KMS-11 (cell line): ENCODE measurements at regions not wholly inside any gene's neighbourhood (a gene's known extent, or its start where the extent isn't known, plus 50 kb on each side); places are given as distances from the start of the nearest gene placed in this dataset.

ENCODE experiments used
- H2AFZ ChIP-seq: fragments of 200-600 bp; sonication (generic); 2 replicates; pipeline ENCODE4 v1.6.1; 2016; ENCODE audit warnings: antibody characterized with exemption, mixed run types, low read depth
- H3K27ac ChIP-seq: fragments of 200-600 bp; sonication (generic); 2 replicates; pipeline ENCODE4 v1.6.1; 2016; ENCODE audit warnings: mild to moderate bottlenecking, mixed run types
- H3K27me3 ChIP-seq: fragments of 200-600 bp; sonication (generic); 2 replicates; pipeline ENCODE4 v1.6.1; 2017; ENCODE audit warnings: mild to moderate bottlenecking, low read depth, mixed run types, moderate library complexity; ENCODE audit not compliant: insufficient read depth
- H3K36me3 ChIP-seq: fragments of 200-600 bp; sonication (generic); 2 replicates; pipeline ENCODE4 v1.6.1; 2017; ENCODE audit warnings: mild to moderate bottlenecking, mixed run types; ENCODE audit not compliant: insufficient read depth
- H3K4me1 ChIP-seq: fragments of 200-600 bp; sonication (generic); 2 replicates; pipeline ENCODE4 v1.6.1; 2016; ENCODE audit warnings: mild to moderate bottlenecking, low read depth, mixed run types; ENCODE audit not compliant: poor library complexity, severe bottlenecking
- H3K4me2 ChIP-seq: fragments of 200-600 bp; sonication (generic); 2 replicates; pipeline ENCODE4 v1.7.0; 2016; ENCODE audit warnings: mild to moderate bottlenecking, mixed run types
- H3K4me3 ChIP-seq: fragments of 200-600 bp; sonication (generic); IDR thresholded peaks from 2 replicates; pipeline ENCODE4 v1.6.1; 2017; ENCODE audit warnings: low read depth, low read length, mixed read lengths; ENCODE audit not compliant: insufficient read depth
- H3K79me2 ChIP-seq: fragments of 200-600 bp; sonication (generic); 2 replicates; pipeline ENCODE4 v1.6.1; 2016; ENCODE audit warnings: low read depth, mixed run types; ENCODE audit not compliant: insufficient read depth
- H3K9ac ChIP-seq: fragments of 200-600 bp; sonication (generic); 2 replicates; pipeline ENCODE4 v1.6.1; 2016; ENCODE audit warnings: mild to moderate bottlenecking, mixed run types
- H4K20me1 ChIP-seq: fragments of 200-600 bp; sonication (generic); 2 replicates; pipeline ENCODE4 v1.6.1; 2016; ENCODE audit warnings: mild to moderate bottlenecking, mixed run types; ENCODE audit not compliant: insufficient read depth
- CTCF ChIP-seq: fragments of 200-600 bp; sonication (generic); conservative IDR thresholded peaks from 2 replicates; pipeline ENCODE4 v1.6.1; 2017; ENCODE audit warnings: low read depth, mild to moderate bottlenecking, antibody characterized with exemption, low read length, moderate library complexity, mixed read lengths

DNA sequence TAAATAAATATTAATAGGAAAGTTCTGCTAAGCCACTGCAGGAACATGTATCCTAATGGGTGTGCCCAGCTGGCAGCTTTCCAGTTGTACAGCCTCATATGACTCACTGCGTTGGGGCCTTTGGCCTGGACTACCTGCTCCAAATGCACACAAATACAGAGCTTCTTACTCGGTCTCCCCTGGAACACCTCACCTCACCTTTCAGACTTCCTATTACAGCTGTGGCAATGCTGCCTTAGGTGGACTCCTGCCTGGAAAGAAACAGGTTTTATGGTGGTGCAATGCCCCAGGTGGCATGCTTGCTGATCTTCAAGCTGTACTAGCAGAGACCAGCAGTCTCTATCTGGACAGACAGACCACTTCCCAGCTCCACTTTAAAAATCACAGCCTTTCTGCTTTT lies 85.7 kb upstream of the EXOC1L start:
- no peak overlapping the region for H3K4me2 ChIP-seq
- no peak overlapping the region for H3K4me3 ChIP-seq
- no peaks in the 10 kb centered on the region for H3K27me3 ChIP-seq
- no peak overlapping the region for H3K9ac ChIP-seq
- H3K27ac ChIP-seq = no peak overlapping the region
- H3K36me3 ChIP-seq = no peaks in the 10 kb centered on the region
- peaks cover 7% of the 10 kb centered on the region for H3K4me1 ChIP-seq
- no peaks in the 10 kb centered on the region for H4K20me1 ChIP-seq
- no peak for TF ChIP-seq CTCF
- H3K79me2 ChIP-seq = no peaks in the 10 kb centered on the region
- no peak overlapping the region for H2AFZ ChIP-seq

DNA sequence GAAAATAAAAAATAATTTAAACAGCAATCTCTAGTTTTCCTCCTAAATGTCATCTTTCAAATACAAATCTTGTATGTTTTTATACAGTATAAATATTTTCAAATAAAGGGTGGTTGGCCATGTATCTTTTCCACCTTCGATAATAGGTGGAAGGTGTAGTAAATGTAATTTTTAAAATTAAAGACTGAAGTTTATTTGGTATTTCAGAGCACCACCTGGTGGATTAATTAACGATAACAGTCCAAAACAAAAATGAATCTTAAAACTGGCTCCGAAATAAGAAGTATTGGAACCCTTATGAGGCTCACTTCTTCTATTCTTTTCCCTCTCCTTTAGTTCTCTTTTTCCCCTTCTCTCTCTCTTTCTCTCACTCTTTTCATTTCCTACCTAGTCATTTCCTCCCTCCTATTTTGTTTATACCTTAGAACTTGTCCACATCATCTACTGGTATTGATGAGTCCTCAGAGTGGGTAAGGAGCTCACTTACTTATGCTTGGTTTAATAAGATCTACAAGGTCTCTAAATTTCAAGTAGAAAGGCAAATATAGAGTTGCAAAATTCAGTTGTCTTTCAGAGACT lies 82.9 kb upstream of the EXOC1L start:
- H3K9ac ChIP-seq = no peak overlapping the region
- H2AFZ ChIP-seq = no peak overlapping the region
- no peaks in the 10 kb centered on the region for H3K27me3 ChIP-seq
- no peaks in the 10 kb centered on the region for H3K36me3 ChIP-seq
- H3K27ac ChIP-seq = no peak overlapping the region
- peaks cover 7% of the 10 kb centered on the region for H3K4me1 ChIP-seq
- H3K4me3 ChIP-seq = no peak overlapping the region
- peak; percentile 81 for TF ChIP-seq CTCF
- no peak overlapping the region for H3K4me2 ChIP-seq
- no peaks in the 10 kb centered on the region for H4K20me1 ChIP-seq
- H3K79me2 ChIP-seq = no peaks in the 10 kb centered on the region

DNA sequence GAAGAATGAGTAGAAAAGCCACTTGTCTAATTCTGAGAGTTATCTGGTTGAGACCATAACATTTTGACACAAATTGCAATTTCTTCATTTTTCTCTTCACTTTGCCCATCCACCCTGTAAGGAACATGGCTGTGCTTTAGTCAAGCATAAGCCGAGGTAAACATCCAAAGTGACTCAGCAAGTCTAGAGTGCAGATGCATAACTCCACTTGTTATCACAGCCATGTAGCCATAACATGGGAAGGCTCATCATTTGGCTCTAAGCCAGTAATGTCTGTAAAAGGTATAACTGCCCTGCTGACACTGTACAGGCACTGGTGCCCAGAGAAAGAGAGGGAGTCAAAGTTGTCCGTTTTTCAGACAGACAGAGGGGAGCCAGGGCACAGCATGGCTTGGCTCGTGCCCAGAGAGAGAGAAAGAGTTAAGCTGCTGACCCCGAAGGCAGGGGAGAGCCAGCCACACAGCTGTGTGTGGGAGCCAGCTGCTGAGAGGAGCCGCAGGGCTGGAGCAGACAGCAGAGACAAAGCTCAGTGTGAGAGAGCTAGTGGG lies 76.9 kb upstream of the EXOC1L start:
- H4K20me1 ChIP-seq = no peaks in the 10 kb centered on the region
- H3K4me3 ChIP-seq = no peak overlapping the region
- no peak overlapping the region for H3K9ac ChIP-seq
- no peaks in the 10 kb centered on the region for H3K79me2 ChIP-seq
- no peak overlapping the region for H3K4me2 ChIP-seq
- no peaks in the 10 kb centered on the region for H3K36me3 ChIP-seq
- no peaks in the 10 kb centered on the region for H3K4me1 ChIP-seq
- H2AFZ ChIP-seq = no peak overlapping the region
- H3K27me3 ChIP-seq = no peaks in the 10 kb centered on the region
- H3K27ac ChIP-seq = no peak overlapping the region
- TF ChIP-seq CTCF = no peak

- H3K9ac ChIP-seq = no peak overlapping the region
- TF ChIP-seq CTCF = no peak
- no peak overlapping the region for H3K27ac ChIP-seq
- H3K36me3 ChIP-seq = no peaks in the 10 kb centered on the region
- H3K79me2 ChIP-seq = no peaks in the 10 kb centered on the region
- H2AFZ ChIP-seq = no peak overlapping the region
- H3K4me1 ChIP-seq = no peaks in the 10 kb centered on the region
- no peak overlapping the region for H3K4me3 ChIP-seq
- H3K4me2 ChIP-seq = no peak overlapping the region
- H3K27me3 ChIP-seq = no peaks in the 10 kb centered on the region
- H4K20me1 ChIP-seq = no peaks in the 10 kb centered on the region
Measured at GRCh38 chr4:55744369-55744768, 75.2 kb upstream of the EXOC1L start.
